ENCODE measurements at regions not wholly inside any gene's neighbourhood (a gene's known extent, or its start where the extent isn't known, plus 50 kb on each side); places are given as distances from the start of the nearest gene placed in this dataset.

DNA sequence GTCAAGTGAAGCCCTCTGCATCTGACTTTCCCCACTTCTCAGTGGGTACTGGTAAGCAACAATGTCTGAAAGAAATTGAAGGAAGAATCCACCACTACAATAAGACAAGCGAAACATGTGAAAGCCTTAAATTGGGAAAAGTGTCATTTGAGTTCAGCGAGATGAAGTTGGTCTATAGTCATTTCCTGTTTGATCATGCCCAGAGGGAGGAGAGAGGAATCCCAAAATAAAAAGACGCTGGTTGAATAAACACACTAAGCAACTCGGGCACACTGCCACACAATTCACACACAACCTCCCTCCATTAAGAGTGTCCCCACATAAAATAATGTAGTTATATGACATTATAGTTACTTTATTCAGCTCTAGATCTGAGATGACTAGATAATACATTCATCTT lies 166.1 kb downstream of the CBLN2 start:
- no peaks in the 10 kb centered on the region for H3K27me3 ChIP-seq (ENCODE audit: insufficient read depth, low read length)
- no peak overlapping the region for H3K4me2 ChIP-seq (ENCODE audit: low read length)
- no peak for TF ChIP-seq FOSL1 (IDR thresholded peaks at IDR 0.05; ENCODE audit: low read depth)
- TF ChIP-seq EGR1 (IDR thresholded peaks at IDR 0.05; ENCODE audit: low read depth) = no peak
- TF ChIP-seq SIN3A (IDR thresholded peaks at IDR 0.05; ENCODE audit: low read depth) = no peak
- TF ChIP-seq JUND (IDR thresholded peaks at IDR 0.05) = no peak
- TF ChIP-seq, protein P1, sequence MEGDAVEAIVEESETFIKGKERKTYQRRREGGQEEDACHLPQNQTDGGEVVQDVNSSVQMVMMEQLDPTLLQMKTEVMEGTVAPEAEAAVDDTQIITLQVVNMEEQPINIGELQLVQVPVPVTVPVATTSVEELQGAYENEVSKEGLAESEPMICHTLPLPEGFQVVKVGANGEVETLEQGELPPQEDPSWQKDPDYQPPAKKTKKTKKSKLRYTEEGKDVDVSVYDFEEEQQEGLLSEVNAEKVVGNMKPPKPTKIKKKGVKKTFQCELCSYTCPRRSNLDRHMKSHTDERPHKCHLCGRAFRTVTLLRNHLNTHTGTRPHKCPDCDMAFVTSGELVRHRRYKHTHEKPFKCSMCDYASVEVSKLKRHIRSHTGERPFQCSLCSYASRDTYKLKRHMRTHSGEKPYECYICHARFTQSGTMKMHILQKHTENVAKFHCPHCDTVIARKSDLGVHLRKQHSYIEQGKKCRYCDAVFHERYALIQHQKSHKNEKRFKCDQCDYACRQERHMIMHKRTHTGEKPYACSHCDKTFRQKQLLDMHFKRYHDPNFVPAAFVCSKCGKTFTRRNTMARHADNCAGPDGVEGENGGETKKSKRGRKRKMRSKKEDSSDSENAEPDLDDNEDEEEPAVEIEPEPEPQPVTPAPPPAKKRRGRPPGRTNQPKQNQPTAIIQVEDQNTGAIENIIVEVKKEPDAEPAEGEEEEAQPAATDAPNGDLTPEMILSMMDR (IDR thresholded peaks at IDR 0.05 in 2 of 3, conservative IDR thresholded peaks at IDR 0.05 in 1 of 3; ENCODE audit: borderline replicate concordance in 1 of 3, insufficient read depth in 1 of 3, low read depth in 2 of 3, low read length in 2 of 3) = no peak
- no peak for TF ChIP-seq POLR2A (IDR thresholded peaks at IDR 0.05; ENCODE audit: borderline replicate concordance, extremely low read depth, insufficient read depth, insufficient read length)
- TF ChIP-seq SRF (IDR thresholded peaks at IDR 0.05; ENCODE audit: low read depth) = no peak
- no peak for TF ChIP-seq CEBPB (IDR thresholded peaks at IDR 0.05; ENCODE audit: low read depth)
- no peak for TF ChIP-seq EZH2 (IDR thresholded peaks at IDR 0.05)
- no peak for TF ChIP-seq ZFX (IDR thresholded peaks at IDR 0.05)
- TF ChIP-seq, protein P2, sequence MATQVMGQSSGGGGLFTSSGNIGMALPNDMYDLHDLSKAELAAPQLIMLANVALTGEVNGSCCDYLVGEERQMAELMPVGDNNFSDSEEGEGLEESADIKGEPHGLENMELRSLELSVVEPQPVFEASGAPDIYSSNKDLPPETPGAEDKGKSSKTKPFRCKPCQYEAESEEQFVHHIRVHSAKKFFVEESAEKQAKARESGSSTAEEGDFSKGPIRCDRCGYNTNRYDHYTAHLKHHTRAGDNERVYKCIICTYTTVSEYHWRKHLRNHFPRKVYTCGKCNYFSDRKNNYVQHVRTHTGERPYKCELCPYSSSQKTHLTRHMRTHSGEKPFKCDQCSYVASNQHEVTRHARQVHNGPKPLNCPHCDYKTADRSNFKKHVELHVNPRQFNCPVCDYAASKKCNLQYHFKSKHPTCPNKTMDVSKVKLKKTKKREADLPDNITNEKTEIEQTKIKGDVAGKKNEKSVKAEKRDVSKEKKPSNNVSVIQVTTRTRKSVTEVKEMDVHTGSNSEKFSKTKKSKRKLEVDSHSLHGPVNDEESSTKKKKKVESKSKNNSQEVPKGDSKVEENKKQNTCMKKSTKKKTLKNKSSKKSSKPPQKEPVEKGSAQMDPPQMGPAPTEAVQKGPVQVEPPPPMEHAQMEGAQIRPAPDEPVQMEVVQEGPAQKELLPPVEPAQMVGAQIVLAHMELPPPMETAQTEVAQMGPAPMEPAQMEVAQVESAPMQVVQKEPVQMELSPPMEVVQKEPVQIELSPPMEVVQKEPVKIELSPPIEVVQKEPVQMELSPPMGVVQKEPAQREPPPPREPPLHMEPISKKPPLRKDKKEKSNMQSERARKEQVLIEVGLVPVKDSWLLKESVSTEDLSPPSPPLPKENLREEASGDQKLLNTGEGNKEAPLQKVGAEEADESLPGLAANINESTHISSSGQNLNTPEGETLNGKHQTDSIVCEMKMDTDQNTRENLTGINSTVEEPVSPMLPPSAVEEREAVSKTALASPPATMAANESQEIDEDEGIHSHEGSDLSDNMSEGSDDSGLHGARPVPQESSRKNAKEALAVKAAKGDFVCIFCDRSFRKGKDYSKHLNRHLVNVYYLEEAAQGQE (IDR thresholded peaks at IDR 0.05; ENCODE audit: low read depth) = no peak
- TF ChIP-seq POLR2AphosphoS5 (IDR thresholded peaks at IDR 0.05; ENCODE audit: low read depth, low read length) = no peak
- TF ChIP-seq, protein P3, sequence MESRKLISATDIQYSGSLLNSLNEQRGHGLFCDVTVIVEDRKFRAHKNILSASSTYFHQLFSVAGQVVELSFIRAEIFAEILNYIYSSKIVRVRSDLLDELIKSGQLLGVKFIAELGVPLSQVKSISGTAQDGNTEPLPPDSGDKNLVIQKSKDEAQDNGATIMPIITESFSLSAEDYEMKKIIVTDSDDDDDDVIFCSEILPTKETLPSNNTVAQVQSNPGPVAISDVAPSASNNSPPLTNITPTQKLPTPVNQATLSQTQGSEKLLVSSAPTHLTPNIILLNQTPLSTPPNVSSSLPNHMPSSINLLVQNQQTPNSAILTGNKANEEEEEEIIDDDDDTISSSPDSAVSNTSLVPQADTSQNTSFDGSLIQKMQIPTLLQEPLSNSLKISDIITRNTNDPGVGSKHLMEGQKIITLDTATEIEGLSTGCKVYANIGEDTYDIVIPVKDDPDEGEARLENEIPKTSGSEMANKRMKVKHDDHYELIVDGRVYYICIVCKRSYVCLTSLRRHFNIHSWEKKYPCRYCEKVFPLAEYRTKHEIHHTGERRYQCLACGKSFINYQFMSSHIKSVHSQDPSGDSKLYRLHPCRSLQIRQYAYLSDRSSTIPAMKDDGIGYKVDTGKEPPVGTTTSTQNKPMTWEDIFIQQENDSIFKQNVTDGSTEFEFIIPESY (IDR thresholded peaks at IDR 0.05; ENCODE audit: extremely low read depth, insufficient replicate concordance, low read length) = no peak
- no peak for TF ChIP-seq ZNF274 (IDR thresholded peaks at IDR 0.05; ENCODE audit: low read depth, low read length)
- no peak for TF ChIP-seq CBX3 (IDR thresholded peaks at IDR 0.05; ENCODE audit: low read depth)
- TF ChIP-seq ELF1 (IDR thresholded peaks at IDR 0.05; ENCODE audit: borderline replicate concordance, low read depth) = no peak
- no peak for TF ChIP-seq SP1 (IDR thresholded peaks at IDR 0.05; ENCODE audit: low read depth)
- CTCF ChIA-PET = no interaction called here
- BruUV-seq (replicated peaks) = no TSS peak
- H3K27ac ChIP-seq (ENCODE audit: low read depth, low read length) = no peak overlapping the region
- no peak overlapping the region for H3K4me3 ChIP-seq (replicated peaks in 1 of 2; ENCODE audit: low read depth in 1 of 2, low read length in 2 of 2)
- no peak for ATAC-seq
- no peak for DNase-seq (ENCODE audit: low read depth, low spot score)
- no peaks in the 10 kb centered on the region for H3K36me3 ChIP-seq (ENCODE audit: control insufficient read depth in 1 of 2, insufficient read depth in 2 of 2, low read length in 2 of 2)
- intact Hi-C loops (cut with micrococcal nuclease) = no loop called here
- no peaks in the 10 kb centered on the region for H3K9me2 ChIP-seq (ENCODE audit: insufficient read depth)
- POLR2A ChIA-PET = no interaction called here
- no peaks in the 10 kb centered on the region for H3K79me2 ChIP-seq (ENCODE audit: insufficient read depth, low read length)
- no peak overlapping the region for H2AFZ ChIP-seq (ENCODE audit: low read depth, low read length, poor library complexity, severe bottlenecking)
- RAD21 ChIA-PET (ENCODE audit: low non-redundant PET in 1 of 2, low total read pairs in 2 of 2, uncharacterized antibody in 2 of 2, unreplicated experiment in 2 of 2) = no interaction called here
- H3K4me1 ChIP-seq (ENCODE audit: control insufficient read depth in 1 of 2, insufficient read depth in 2 of 2, low read length in 2 of 2) = no peaks in the 10 kb centered on the region
- no peaks in the 10 kb centered on the region for H4K20me1 ChIP-seq (ENCODE audit: insufficient read depth)
- H3K9me3 ChIP-seq (ENCODE audit: control insufficient read depth in 1 of 2, insufficient read depth in 1 of 2, low read depth in 1 of 2, low read length in 2 of 2) = peaks cover 10 to 38% of the 10 kb centered on the region in 2 experiments; a peak in 3 of 4 replicates
- no peak overlapping the region for H3K9ac ChIP-seq (ENCODE audit: low read length)

Measured in HCT116 (cell line).